Karpas-422 (cell line): ENCODE measurements at regions not wholly inside any gene's neighbourhood (a gene's known extent, or its start where the extent isn't known, plus 50 kb on each side); places are given as distances from the start of the nearest gene placed in this dataset.

Experiments used
- DNase-seq: peaks from one replicate; pipeline ENCODE4 v3.0.0-alpha.2; 2015
- H2AFZ ChIP-seq: fragments of 200-600 bp; sonication (generic); 2 replicates; pipeline ENCODE4 v1.6.1; 2014; ENCODE audit warnings: antibody characterized with exemption, low read length, mixed read lengths
- H3K27ac ChIP-seq: fragments of 200-600 bp; sonication (generic); 2 replicates; pipeline ENCODE4 v1.5.1; 2014; ENCODE audit warnings: mild to moderate bottlenecking, low read length, moderate library complexity
- H3K27me3 ChIP-seq: fragments of 200-600 bp; sonication (generic); 2 replicates; pipeline ENCODE4 v1.6.1; 2014; ENCODE audit warnings: low read length, mixed read lengths
- H3K36me3 ChIP-seq: fragments of 200-600 bp; sonication (generic); 2 replicates; pipeline ENCODE4 v1.6.1; 2014; ENCODE audit warnings: low read length, mixed read lengths; ENCODE audit not compliant: insufficient read depth
- H3K4me1 ChIP-seq: fragments of 200-600 bp; sonication (generic); 2 replicates; pipeline ENCODE4 v1.6.1; 2014; ENCODE audit warnings: mild to moderate bottlenecking, low read length, mixed read lengths
- H3K4me2 ChIP-seq: fragments of 200-600 bp; sonication (generic); 2 replicates; pipeline ENCODE4 v1.6.1; 2014; ENCODE audit warnings: low read length, low read depth, mild to moderate bottlenecking; ENCODE audit not compliant: poor library complexity, severe bottlenecking
- H3K4me3 ChIP-seq: fragments of 200-600 bp; sonication (generic); 2 replicates; pipeline ENCODE4 v1.5.1; 2014; ENCODE audit warnings: mild to moderate bottlenecking, antibody characterized with exemption, low read length, mixed read lengths
- H3K79me2 ChIP-seq: fragments of 200-600 bp; sonication (generic); 2 replicates; pipeline ENCODE4 v1.6.1; 2014; ENCODE audit warnings: mild to moderate bottlenecking, low read length, mixed read lengths
- H3K9ac ChIP-seq: fragments of 200-600 bp; sonication (generic); 2 replicates; pipeline ENCODE4 v1.6.0; 2014; ENCODE audit warnings: low read length
- H3K9me2 ChIP-seq: fragments of 200-600 bp; sonication (generic), shearing (Covaris generic); replicated peaks from 2 replicates; pipeline ENCODE4 v1.6.0; 2014; ENCODE audit warnings: mild to moderate bottlenecking, low read length, moderate library complexity; ENCODE audit not compliant: insufficient read depth
- H3K9me3 ChIP-seq: fragments of 300-700, 200-600 bp; sonication (generic); 2 replicates; pipeline ENCODE4 v1.6.1; 2014; ENCODE audit warnings: low read length, mixed read lengths
- H4K20me1 ChIP-seq: fragments of 200-600 bp; sonication (generic); 2 replicates; pipeline ENCODE4 v1.6.1; 2014; ENCODE audit warnings: mild to moderate bottlenecking, antibody characterized with exemption, low read length, low read depth; ENCODE audit not compliant: insufficient read depth

- H3K27ac ChIP-seq = no peak overlapping the region
- no peaks in the 10 kb centered on the region for H3K36me3 ChIP-seq
- H3K9me3 ChIP-seq = no peaks in the 10 kb centered on the region
- H3K27me3 ChIP-seq = 0 out of 2 replicates have a peak, but pooled peaks cover 4% of the 10 kb centered on the region
- no peak overlapping the region for H3K9ac ChIP-seq
- no peaks in the 10 kb centered on the region for H3K4me1 ChIP-seq
- H2AFZ ChIP-seq = no peak overlapping the region
- H3K79me2 ChIP-seq = no peaks in the 10 kb centered on the region
- no peak overlapping the region for H3K4me2 ChIP-seq
- DNase-seq = no peak
- H4K20me1 ChIP-seq = no peaks in the 10 kb centered on the region
- no peak overlapping the region for H3K4me3 ChIP-seq
- no peaks in the 10 kb centered on the region for H3K9me2 ChIP-seq
These were observed 923.4 kb downstream of the REEP3 start for GRCh38 chr10:64444564-64444963.

- no peaks in the 10 kb centered on the region for H3K9me2 ChIP-seq
- 0 out of 2 replicates have a peak, but pooled peaks cover 4% of the 10 kb centered on the region for H3K27me3 ChIP-seq
- no peaks in the 10 kb centered on the region for H3K4me1 ChIP-seq
- H3K79me2 ChIP-seq = no peaks in the 10 kb centered on the region
- DNase-seq = no peak
- H3K4me3 ChIP-seq = no peak overlapping the region
- no peak overlapping the region for H3K27ac ChIP-seq
- no peak overlapping the region for H3K9ac ChIP-seq
- H3K4me2 ChIP-seq = no peak overlapping the region
- H3K36me3 ChIP-seq = no peaks in the 10 kb centered on the region
- no peak overlapping the region for H2AFZ ChIP-seq
- H3K9me3 ChIP-seq = no peaks in the 10 kb centered on the region
- H4K20me1 ChIP-seq = no peaks in the 10 kb centered on the region
These were observed 928.4 kb downstream of the REEP3 start for GRCh38 chr10:64449603-64450002.

- Histone ChIP-seq H4K20me1 (no peaks in the 10 kb centered on the region), H2AFZ (no peak overlapping the region), H3K9me2 (no peaks in the 10 kb centered on the region), H3K79me2 (no peaks in the 10 kb centered on the region), H3K9ac (no peak overlapping the region), H3K9me3 (no peaks in the 10 kb centered on the region), H3K27ac (no peak overlapping the region), H3K27me3 (0 out of 2 replicates have a peak, but pooled peaks cover 3% of the 10 kb centered on the region), H3K4me1 (no peaks in the 10 kb centered on the region), H3K4me3 (no peak overlapping the region), H3K4me2 (no peak overlapping the region), H3K36me3 (no peaks in the 10 kb centered on the region)
- no peak for DNase-seq
These were observed 929.1 kb downstream of the REEP3 start for GRCh38 chr10:64450312-64450711.

GRCh38 chr10:64454962-64455361 is 933.8 kb downstream of the REEP3 start:
- no peaks in the 10 kb centered on the region for H3K4me1 ChIP-seq

DNA sequence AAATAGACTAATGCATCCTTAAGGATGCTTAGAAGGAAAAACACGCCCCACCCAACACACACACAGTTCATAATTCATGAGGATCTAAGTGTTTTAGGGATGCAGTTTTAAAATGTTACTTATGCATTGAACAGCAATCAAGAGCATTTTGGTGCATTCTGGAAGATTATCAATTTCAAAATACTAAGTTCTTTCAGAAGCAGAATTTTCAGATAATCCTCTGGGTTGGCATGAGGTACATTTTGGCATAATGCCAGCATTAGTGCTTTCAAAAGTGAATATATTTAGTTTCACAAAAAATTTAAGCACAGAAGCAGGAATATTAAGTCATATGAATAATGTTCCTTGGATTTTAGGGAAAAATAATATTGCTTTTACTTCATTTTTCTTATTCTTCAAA is 937.1 kb downstream of the REEP3 start:
- no peak overlapping the region for H2AFZ ChIP-seq
- no peaks in the 10 kb centered on the region for H3K36me3 ChIP-seq
- no peak overlapping the region for H3K27ac ChIP-seq
- H3K4me2 ChIP-seq = no peak overlapping the region
- no peaks in the 10 kb centered on the region for H3K79me2 ChIP-seq
- H3K9me3 ChIP-seq = peaks cover under 1% of the 10 kb centered on the region; the same call in 1 of the 2 replicates
- H3K9ac ChIP-seq = no peak overlapping the region
- no peaks in the 10 kb centered on the region for H3K9me2 ChIP-seq
- DNase-seq = no peak
- no peak overlapping the region for H3K4me3 ChIP-seq
- H3K4me1 ChIP-seq = no peaks in the 10 kb centered on the region
- no peaks in the 10 kb centered on the region; the same call in 1 of the 2 replicates for H3K27me3 ChIP-seq
- H4K20me1 ChIP-seq = no peaks in the 10 kb centered on the region

More at GRCh38 chr10:64454962-64455361, 933.8 kb downstream of the REEP3 start:
- Histone ChIP-seq H2AFZ (no peak overlapping the region), H3K9me2 (no peaks in the 10 kb centered on the region), H3K4me2 (no peak overlapping the region), H3K9me3 (no peaks in the 10 kb centered on the region), H3K79me2 (no peaks in the 10 kb centered on the region), H4K20me1 (no peaks in the 10 kb centered on the region), H3K4me3 (no peak overlapping the region), H3K36me3 (no peaks in the 10 kb centered on the region), H3K9ac (no peak overlapping the region), H3K27ac (no peak overlapping the region), H3K27me3 (no peaks in the 10 kb centered on the region)
- DNase-seq = no peak

- H3K4me2 ChIP-seq = no peak overlapping the region
- no peak overlapping the region for H3K9ac ChIP-seq
These were observed 942.2 kb downstream of the REEP3 start for GRCh38 chr10:64463406-64463805.

GRCh38 chr10:64465653-64466052 is 944.5 kb downstream of the REEP3 start:
- Histone ChIP-seq H3K9ac (no peak overlapping the region), H3K36me3 (no peaks in the 10 kb centered on the region), H3K79me2 (no peaks in the 10 kb centered on the region), H4K20me1 (no peaks in the 10 kb centered on the region), H3K9me2 (no peaks in the 10 kb centered on the region), H3K4me3 (no peak overlapping the region), H3K4me2 (no peak overlapping the region), H3K9me3 (peaks cover 4% of the 10 kb centered on the region; the same call in 1 of the 2 replicates), H3K27me3 (no peaks in the 10 kb centered on the region; the same call in 1 of the 2 replicates), H3K27ac (no peak overlapping the region), H2AFZ (no peak overlapping the region), H3K4me1 (no peaks in the 10 kb centered on the region)
- DNase-seq = no peak

More at GRCh38 chr10:64463406-64463805, 942.2 kb downstream of the REEP3 start:
- no peak overlapping the region for H3K4me3 ChIP-seq
- no peak for DNase-seq
- no peaks in the 10 kb centered on the region; the same call in 1 of the 2 replicates for H3K27me3 ChIP-seq
- peaks cover 4% of the 10 kb centered on the region; the same call in 1 of the 2 replicates for H3K9me3 ChIP-seq
- H3K36me3 ChIP-seq = no peaks in the 10 kb centered on the region
- H4K20me1 ChIP-seq = no peaks in the 10 kb centered on the region
- H3K4me1 ChIP-seq = no peaks in the 10 kb centered on the region
- H3K9me2 ChIP-seq = no peaks in the 10 kb centered on the region
- H2AFZ ChIP-seq = no peak overlapping the region
- H3K79me2 ChIP-seq = no peaks in the 10 kb centered on the region
- H3K27ac ChIP-seq = no peak overlapping the region

GRCh38 chr10:64468219-64468618 is 947.0 kb downstream of the REEP3 start:
- Histone ChIP-seq H3K9me2 (no peaks in the 10 kb centered on the region), H3K27me3 (no peaks in the 10 kb centered on the region; the same call in 1 of the 2 replicates), H2AFZ (no peak overlapping the region), H4K20me1 (no peaks in the 10 kb centered on the region), H3K27ac (no peak overlapping the region), H3K79me2 (no peaks in the 10 kb centered on the region), H3K4me2 (no peak overlapping the region), H3K9ac (no peak overlapping the region), H3K9me3 (peaks cover 4% of the 10 kb centered on the region; the same call in 1 of the 2 replicates), H3K36me3 (no peaks in the 10 kb centered on the region), H3K4me1 (no peaks in the 10 kb centered on the region), H3K4me3 (no peak overlapping the region)
- no peak for DNase-seq
